ENCODE measurements at regions not wholly inside any gene's neighbourhood (a gene's known extent, or its start where the extent isn't known, plus 50 kb on each side); places are given as distances from the start of the nearest gene placed in this dataset.

DNA sequence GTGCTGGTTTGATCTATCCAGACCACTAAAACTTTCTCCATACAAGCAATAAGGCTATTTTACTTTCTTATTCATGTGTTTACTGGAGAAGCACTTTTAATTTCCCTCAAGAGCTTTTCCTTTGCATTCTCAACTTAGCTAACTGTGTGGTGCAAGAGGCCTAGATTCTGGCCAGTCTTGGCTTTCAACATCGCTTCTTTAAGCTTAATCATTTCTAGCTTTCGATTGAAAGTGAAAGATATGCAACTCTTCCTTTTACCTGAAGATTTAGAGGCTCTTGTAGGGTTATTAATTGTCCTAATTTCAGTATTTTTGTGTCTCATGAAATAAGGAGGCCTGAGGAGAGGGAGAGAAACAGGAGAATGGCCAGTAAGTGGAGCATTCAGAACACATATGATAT is 234.8 kb upstream of the GADL1 start:
- Histone ChIP-seq H2AFZ (ENCODE audit: low read length) (peak overlapping the region; percentile 6), H4K20me1 (ENCODE audit: insufficient read depth, low read length) (no peaks in the 10 kb centered on the region), H3K27me3 (ENCODE audit: insufficient read depth, low read length) (no peaks in the 10 kb centered on the region), H3K9me3 (ENCODE audit: low read depth, low read length) (no peaks in the 10 kb centered on the region), H3K4me2 (ENCODE audit: insufficient read depth, low read length) (no peak overlapping the region), H3K79me2 (ENCODE audit: insufficient read depth, low read length) (no peaks in the 10 kb centered on the region), H3K36me3 (ENCODE audit: insufficient read depth, low read length) (no peaks in the 10 kb centered on the region), H3K27ac (ENCODE audit: low read depth, low read length) (no peak overlapping the region), H3K4me1 (ENCODE audit: insufficient read depth, low read length) (no peaks in the 10 kb centered on the region), H3K4me3 (ENCODE audit: insufficient read depth, low read length) (no peak overlapping the region)
- no peak for TF ChIP-seq CTCF (IDR thresholded peaks at IDR 0.05; ENCODE audit: extremely low read depth, low read depth, low read length)
- no peak for DNase-seq (ENCODE audit: insufficient read length, low spot score, missing footprints)

GRCh38 chr3:31132132-31132769 is 237.8 kb upstream of the GADL1 start:
- H3K79me2 ChIP-seq (ENCODE audit: insufficient read depth, low read length): no peaks in the 10 kb centered on the region
- H3K9me3 ChIP-seq (ENCODE audit: low read depth, low read length): no peaks in the 10 kb centered on the region
- DNase-seq (ENCODE audit: insufficient read length, low spot score, missing footprints): no peak
- H3K27ac ChIP-seq (ENCODE audit: low read depth, low read length): no peak overlapping the region
- H3K4me3 ChIP-seq (ENCODE audit: insufficient read depth, low read length): no peak overlapping the region
- H4K20me1 ChIP-seq (ENCODE audit: insufficient read depth, low read length): no peaks in the 10 kb centered on the region
- no peaks in the 10 kb centered on the region for H3K27me3 ChIP-seq (ENCODE audit: insufficient read depth, low read length)
- no peak overlapping the region for H3K4me2 ChIP-seq (ENCODE audit: insufficient read depth, low read length)
- H2AFZ ChIP-seq (ENCODE audit: low read length): no peak overlapping the region
- H3K4me1 ChIP-seq (ENCODE audit: insufficient read depth, low read length): no peaks in the 10 kb centered on the region
- no peaks in the 10 kb centered on the region for H3K36me3 ChIP-seq (ENCODE audit: insufficient read depth, low read length)
- peak; percentile 61 for TF ChIP-seq CTCF (IDR thresholded peaks at IDR 0.05; ENCODE audit: extremely low read depth, low read depth, low read length)

DNA sequence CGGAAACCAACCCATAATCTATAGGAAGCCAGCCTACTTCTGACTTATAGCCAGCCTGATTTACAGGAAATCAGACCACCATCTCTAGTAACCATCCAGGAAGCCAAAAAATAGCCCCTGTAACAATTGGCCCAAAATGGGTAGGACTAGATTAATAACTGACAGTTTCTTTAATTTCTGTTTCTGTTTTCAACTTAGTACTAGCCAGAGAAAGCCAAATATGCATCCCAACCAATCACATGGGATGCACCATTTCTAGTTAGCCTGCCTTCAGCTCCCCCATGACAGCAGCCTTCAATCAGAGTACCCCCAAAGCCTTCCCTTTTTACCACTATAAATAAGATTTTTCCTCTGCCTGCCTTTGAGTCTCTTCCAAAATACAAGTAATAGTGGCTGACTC is 239.1 kb upstream of the GADL1 start:
- H3K36me3 ChIP-seq (ENCODE audit: insufficient read depth, low read length): no peaks in the 10 kb centered on the region
- H4K20me1 ChIP-seq (ENCODE audit: insufficient read depth, low read length): no peaks in the 10 kb centered on the region
- H3K27me3 ChIP-seq (ENCODE audit: insufficient read depth, low read length): no peaks in the 10 kb centered on the region
- no peak overlapping the region for H3K4me3 ChIP-seq (ENCODE audit: insufficient read depth, low read length)
- DNase-seq (ENCODE audit: insufficient read length, low spot score, missing footprints): no peak
- no peaks in the 10 kb centered on the region for H3K9me3 ChIP-seq (ENCODE audit: low read depth, low read length)
- H3K4me2 ChIP-seq (ENCODE audit: insufficient read depth, low read length): no peak overlapping the region
- TF ChIP-seq CTCF (IDR thresholded peaks at IDR 0.05; ENCODE audit: extremely low read depth, low read depth, low read length): no peak
- H3K79me2 ChIP-seq (ENCODE audit: insufficient read depth, low read length): no peaks in the 10 kb centered on the region
- no peaks in the 10 kb centered on the region for H3K4me1 ChIP-seq (ENCODE audit: insufficient read depth, low read length)
- no peak overlapping the region for H2AFZ ChIP-seq (ENCODE audit: low read length)
- no peak overlapping the region for H3K27ac ChIP-seq (ENCODE audit: low read depth, low read length)

DNA sequence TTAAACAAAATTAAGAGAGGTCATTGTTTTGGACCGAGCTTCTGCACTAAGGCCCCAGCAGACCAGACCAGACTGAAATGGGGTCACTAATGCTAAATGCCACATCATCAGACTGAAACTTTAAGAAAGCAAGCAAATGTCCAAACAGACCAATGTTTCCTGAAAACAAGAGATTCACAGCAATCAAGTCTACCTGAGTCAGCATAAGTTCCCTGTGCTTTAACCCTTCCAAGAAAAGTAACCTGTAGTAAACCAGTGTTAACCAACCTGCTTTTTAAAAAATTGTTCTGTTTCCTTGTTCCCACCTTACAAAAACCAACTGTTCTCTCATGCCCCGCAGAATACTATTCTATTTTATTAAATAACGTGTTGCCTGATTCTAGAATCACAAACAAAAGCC is 241.1 kb upstream of the GADL1 start:
- H2AFZ ChIP-seq (ENCODE audit: low read length): no peak overlapping the region
- H3K79me2 ChIP-seq (ENCODE audit: insufficient read depth, low read length): no peaks in the 10 kb centered on the region
- no peak overlapping the region for H3K4me3 ChIP-seq (ENCODE audit: insufficient read depth, low read length)
- no peaks in the 10 kb centered on the region for H3K9me3 ChIP-seq (ENCODE audit: low read depth, low read length)
- no peaks in the 10 kb centered on the region for H3K4me1 ChIP-seq (ENCODE audit: insufficient read depth, low read length)
- no peak for DNase-seq (ENCODE audit: insufficient read length, low spot score, missing footprints)
- H3K4me2 ChIP-seq (ENCODE audit: insufficient read depth, low read length): no peak overlapping the region
- no peaks in the 10 kb centered on the region for H3K36me3 ChIP-seq (ENCODE audit: insufficient read depth, low read length)
- H3K27ac ChIP-seq (ENCODE audit: low read depth, low read length): no peak overlapping the region
- no peaks in the 10 kb centered on the region for H3K27me3 ChIP-seq (ENCODE audit: insufficient read depth, low read length)
- TF ChIP-seq CTCF (IDR thresholded peaks at IDR 0.05; ENCODE audit: extremely low read depth, low read depth, low read length): no peak
- no peaks in the 10 kb centered on the region for H4K20me1 ChIP-seq (ENCODE audit: insufficient read depth, low read length)
